GM12878 (cell line): ENCODE measurements at regions not wholly inside any gene's neighbourhood (a gene's known extent, or its start where the extent isn't known, plus 50 kb on each side); places are given as distances from the start of the nearest gene placed in this dataset.

Experiments
- ATAC-seq: fragments of 200-7000 bp; cut with Tn5 transposase; 3 replicates; pipeline ENCODE4 v1.9.1; 2020; ENCODE audit warnings: mild to moderate bottlenecking, moderate library complexity
- BruUV-seq: library from RNA; stranded (reverse); fragments of 400-500 nt; replicated peaks from 2 replicates; lab custom pipeline; 2021; lab: Mats Ljungman, UMichigan
- CTCF ChIA-PET: fragments of 300-600 bp; sonication (Branson Sonifier 250); formaldehyde crosslinking; extraction: SDS; loops from one replicate; lab custom pipeline; 2021; ENCODE audit warnings: inconsistent platforms; lab: Yijun Ruan, JAX
- POLR2A ChIA-PET: fragments of 350-600 bp; formaldehyde crosslinking; extraction: SDS; loops from one replicate; lab custom pipeline; 2021; ENCODE audit warnings: inconsistent platforms; lab: Charles Lee
- RAD21 ChIA-PET: fragments of 300-600 bp; sonication (Branson Sonifier 250); formaldehyde crosslinking; loops from one replicate; lab custom pipeline; 2023; ENCODE audit warnings: antibody characterized with exemption; ENCODE audit not compliant: unreplicated experiment; lab: Charles Lee
- SMC1A ChIA-PET: fragments of 300-600 bp; sonication (Branson Sonifier 250); formaldehyde crosslinking; loops from one replicate; lab custom pipeline; 2023; ENCODE audit not compliant: unreplicated experiment, uncharacterized antibody; lab: Charles Lee
- DNase-seq: peaks from one replicate; pipeline ENCODE4 v3.0.0-alpha.2; 2011; ENCODE audit warnings: low read depth, low spot score
- FAIRE-seq: peaks from 3 replicates; lab custom pipeline; 2011; peaks lifted over from hg19 to GRCh38; lab: Jason Lieb, UNC
- H2AFZ ChIP-seq: 2 replicates; pipeline ENCODE4 v1.6.0; 2011; ENCODE audit warnings: low read depth, low read length, control low read depth; ENCODE audit not compliant: control insufficient read depth
- H3K27ac ChIP-seq: 2 replicates; pipeline ENCODE4 v1.5.1; 2011; ENCODE audit warnings: control low read depth; ENCODE audit not compliant: control insufficient read depth, insufficient read depth
- H3K27me3 ChIP-seq, 2 experiments: replicated peaks in 1 of 2; 2 replicates each; pipeline versions ENCODE4 v1.6.0 to v1.6.1; 2011; ENCODE audit warnings: low read length in 1 of 2; ENCODE audit not compliant: control insufficient read depth in 2 of 2, insufficient read depth in 2 of 2
- H3K36me3 ChIP-seq, 2 experiments: 2 replicates each; pipeline ENCODE4 v1.5.1; 2011; ENCODE audit warnings: low read length in 1 of 2; ENCODE audit not compliant: control insufficient read depth in 2 of 2, insufficient read depth in 2 of 2
- H3K4me1 ChIP-seq: 2 replicates; pipeline ENCODE4 v1.6.1; 2011; ENCODE audit warnings: mild to moderate bottlenecking, low read length, moderate library complexity, mixed read lengths; ENCODE audit not compliant: control insufficient read depth, insufficient read depth
- H3K4me2 ChIP-seq: 2 replicates; pipeline ENCODE4 v1.6.0; 2011; ENCODE audit warnings: control low read depth; ENCODE audit not compliant: control insufficient read depth, insufficient read depth
- H3K4me3 ChIP-seq: fragments of 200-600 bp; sonication (generic); 2 replicates; pipeline ENCODE4 v1.5.1; 2016
- H3K79me2 ChIP-seq: 2 replicates; pipeline ENCODE4 v1.6.0; 2011; ENCODE audit warnings: low read length; ENCODE audit not compliant: control insufficient read depth, insufficient read depth
- H3K9ac ChIP-seq: 2 replicates; pipeline ENCODE4 v1.8.0; 2011; ENCODE audit warnings: low read length, control low read depth, mixed read lengths; ENCODE audit not compliant: control insufficient read depth, insufficient read depth
- H3K9me3 ChIP-seq: replicated peaks from 3 replicates; pipeline ENCODE4 v1.5.1; 2011; ENCODE audit warnings: mild to moderate bottlenecking, low read length; ENCODE audit not compliant: control insufficient read depth, insufficient read depth
- H4K20me1 ChIP-seq: 2 replicates; pipeline ENCODE4 v1.6.0; 2011; ENCODE audit not compliant: control insufficient read depth, insufficient read depth
- BCLAF1 ChIP-seq: fragments of 450-650 bp; IDR thresholded peaks from 2 replicates; pipeline ENCODE4 v1.6.1; 2017; ENCODE audit warnings: antibody characterized with exemption, mild to moderate bottlenecking, moderate library complexity
- CREB1 ChIP-seq: IDR thresholded peaks from 2 replicates; pipeline ENCODE4 v1.6.1; 2012; ENCODE audit warnings: low read depth, mild to moderate bottlenecking, inconsistent platforms
- CUX1 ChIP-seq: IDR thresholded peaks from 2 replicates; pipeline ENCODE4 v1.6.1; 2012; ENCODE audit warnings: improper control_type of control experiment, low read depth, low read length; ENCODE audit not compliant: insufficient replicate concordance
- DPF2 ChIP-seq: fragments of 450-650 bp; IDR thresholded peaks from 2 replicates; pipeline ENCODE4 v1.6.1; 2017; ENCODE audit warnings: mild to moderate bottlenecking
- ESRRA ChIP-seq: IDR thresholded peaks from 2 replicates; pipeline ENCODE4 v1.6.1; 2012; ENCODE audit warnings: mild to moderate bottlenecking, low read length, improper control_type of control experiment
- ETV6 ChIP-seq, 2 experiments: fragments of 450-650 bp in 1 of 2; IDR thresholded peaks in 1 of 2; conservative IDR thresholded peaks in 1 of 2; 2 replicates each; pipeline ENCODE4 v1.6.1; 2014; ENCODE audit warnings: antibody characterized with exemption in 1 of 2, borderline replicate concordance in 1 of 2, low read depth in 1 of 2, mild to moderate bottlenecking in 1 of 2, moderate library complexity in 1 of 2
- IKZF2 ChIP-seq, 2 experiments: fragments of 450-650 bp; IDR thresholded peaks; 2 replicates each; pipeline ENCODE4 v1.6.1; 2017; ENCODE audit warnings: mild to moderate bottlenecking in 2 of 2, moderate library complexity in 2 of 2
- RBBP5 ChIP-seq: fragments of 200-600 bp; sonication (generic); conservative IDR thresholded peaks from 2 replicates; pipeline ENCODE4 v1.6.1; 2016
- WGBS: methylation state at CpG from one replicate; pipeline ENCODE4 v1.1.6; 2016; ENCODE audit warnings: low lambda C conversion rate; ENCODE audit not compliant: insufficient replicate concordance, insufficient coverage; ENCODE audit errors: missing lambda C conversion rate; 5-methylcytosine and 5-hydroxymethylcytosine counted together
- in situ Hi-C: fragments of 300-500 bp; cut with MboI; formaldehyde crosslinking; loops from 9 replicates; pipeline ENCODE4 v1.14.3; 2018; ENCODE audit warnings: mixed read lengths
- intact Hi-C: fragments of 100-400 bp; cut with micrococcal nuclease; formaldehyde crosslinking; loops from one replicate; pipeline ENCODE4 v1.14.2; 2022; ENCODE audit not compliant: unreplicated experiment
- TF ChIP-seq, protein P1 (sequence below): fragments of 450-650 bp; IDR thresholded peaks from 2 replicates; pipeline ENCODE4 v1.6.1; 2017; ENCODE audit warnings: mild to moderate bottlenecking

- TF ChIP-seq BCLAF1 (no peak), RBBP5 (no peak), DPF2 (no peak)
Measured at GRCh38 chr9:78585909-78586308, 289.0 kb downstream of the PSAT1 start (continued).

DNA sequence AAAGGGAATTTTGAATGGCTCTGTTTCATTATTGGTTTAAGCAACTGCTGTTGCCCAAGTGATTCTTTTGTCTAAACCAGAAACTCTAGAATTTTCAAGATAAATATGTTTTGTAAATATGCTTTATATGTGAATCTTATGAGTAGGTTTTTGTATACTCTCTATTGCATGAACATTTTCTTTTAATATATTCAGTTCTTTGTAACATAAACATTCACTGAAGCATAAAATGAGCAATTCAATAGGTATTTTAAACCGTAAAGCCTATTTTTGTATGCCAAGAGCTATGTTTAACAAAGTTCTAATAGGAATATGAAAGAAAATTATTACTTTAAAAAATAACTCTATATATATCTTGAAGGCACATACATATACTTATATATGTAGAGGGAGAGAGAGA, 293.1 kb downstream of the PSAT1 start:
- 62% methylated on average over 1 of the region's 1 CpG for WGBS
- Histone ChIP-seq H3K27ac (no peak overlapping the region), H3K4me3 (no peak overlapping the region), H3K27me3 (no peaks in the 10 kb centered on the region), H3K9ac (no peak overlapping the region), H3K4me2 (no peak overlapping the region), H3K9me3 (no peaks in the 10 kb centered on the region), H4K20me1 (no peaks in the 10 kb centered on the region), H3K79me2 (no peaks in the 10 kb centered on the region), H2AFZ (no peak overlapping the region), H3K4me1 (no peaks in the 10 kb centered on the region), H3K36me3 (no peaks in the 10 kb centered on the region)
- ChIA-PET CTCF (no interaction called here), RAD21 (no interaction called here), POLR2A (no interaction called here), SMC1A (no interaction called here)
- ATAC-seq (no peak), FAIRE-seq (no peak), DNase-seq (no peak)
- intact Hi-C loops, result no loop called here
- no TSS peak for BruUV-seq
- in situ Hi-C loops, result no loop called here
- TF ChIP-seq CREB1 (no peak), ESRRA (no peak), ETV6 (conservative IDR thresholded peaks at IDR 0.05 in 1 of 2, IDR thresholded peaks at IDR 0.05 in 1 of 2; ENCODE audit: borderline replicate concordance in 1 of 2, low read depth in 1 of 2) (no peak), IKZF2 (IDR thresholded peaks at IDR 0.05) (no peak), CUX1 (no peak)
- TF ChIP-seq, protein P1, sequence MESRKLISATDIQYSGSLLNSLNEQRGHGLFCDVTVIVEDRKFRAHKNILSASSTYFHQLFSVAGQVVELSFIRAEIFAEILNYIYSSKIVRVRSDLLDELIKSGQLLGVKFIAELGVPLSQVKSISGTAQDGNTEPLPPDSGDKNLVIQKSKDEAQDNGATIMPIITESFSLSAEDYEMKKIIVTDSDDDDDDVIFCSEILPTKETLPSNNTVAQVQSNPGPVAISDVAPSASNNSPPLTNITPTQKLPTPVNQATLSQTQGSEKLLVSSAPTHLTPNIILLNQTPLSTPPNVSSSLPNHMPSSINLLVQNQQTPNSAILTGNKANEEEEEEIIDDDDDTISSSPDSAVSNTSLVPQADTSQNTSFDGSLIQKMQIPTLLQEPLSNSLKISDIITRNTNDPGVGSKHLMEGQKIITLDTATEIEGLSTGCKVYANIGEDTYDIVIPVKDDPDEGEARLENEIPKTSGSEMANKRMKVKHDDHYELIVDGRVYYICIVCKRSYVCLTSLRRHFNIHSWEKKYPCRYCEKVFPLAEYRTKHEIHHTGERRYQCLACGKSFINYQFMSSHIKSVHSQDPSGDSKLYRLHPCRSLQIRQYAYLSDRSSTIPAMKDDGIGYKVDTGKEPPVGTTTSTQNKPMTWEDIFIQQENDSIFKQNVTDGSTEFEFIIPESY, result no peak
